ENCODE measurements at regions not wholly inside any gene's neighbourhood (a gene's known extent, or its start where the extent isn't known, plus 50 kb on each side); places are given as distances from the start of the nearest gene placed in this dataset.
A peak's percentile ranks its signal among the peaks of the same experiment; 100 is the strongest.

DNA sequence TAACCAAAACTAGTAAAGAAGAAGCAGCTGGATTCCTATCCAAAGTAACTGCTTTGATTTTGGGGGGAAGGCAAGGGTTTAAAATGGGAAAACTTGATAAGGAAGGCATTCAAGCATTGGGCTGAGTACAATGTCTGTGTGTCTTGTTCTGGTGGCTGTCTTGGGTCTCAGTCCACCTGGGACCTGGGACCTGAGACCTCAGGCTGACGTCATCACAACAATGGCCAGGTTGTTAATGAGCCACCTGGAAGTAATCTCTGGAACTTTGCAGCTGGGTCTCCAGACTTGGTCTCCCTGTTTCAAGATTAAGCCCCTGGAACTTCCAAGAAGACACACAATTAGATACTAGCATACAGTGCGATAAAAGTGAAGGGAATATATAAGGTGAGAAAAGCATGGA lies 157.5 kb downstream of the PIK3R1 start:
- Mint-ChIP-seq H3K27ac (no peak overlapping the region), H3K4me3 (no peak overlapping the region), H3K27me3 (no peaks in the 10 kb centered on the region), H3K36me3 (peaks cover 5% of the 10 kb centered on the region), H3K9me3 (ENCODE audit: low read depth) (no peaks in the 10 kb centered on the region), H3K4me1 (ENCODE audit: low read depth) (peaks cover 30% of the 10 kb centered on the region)

DNA sequence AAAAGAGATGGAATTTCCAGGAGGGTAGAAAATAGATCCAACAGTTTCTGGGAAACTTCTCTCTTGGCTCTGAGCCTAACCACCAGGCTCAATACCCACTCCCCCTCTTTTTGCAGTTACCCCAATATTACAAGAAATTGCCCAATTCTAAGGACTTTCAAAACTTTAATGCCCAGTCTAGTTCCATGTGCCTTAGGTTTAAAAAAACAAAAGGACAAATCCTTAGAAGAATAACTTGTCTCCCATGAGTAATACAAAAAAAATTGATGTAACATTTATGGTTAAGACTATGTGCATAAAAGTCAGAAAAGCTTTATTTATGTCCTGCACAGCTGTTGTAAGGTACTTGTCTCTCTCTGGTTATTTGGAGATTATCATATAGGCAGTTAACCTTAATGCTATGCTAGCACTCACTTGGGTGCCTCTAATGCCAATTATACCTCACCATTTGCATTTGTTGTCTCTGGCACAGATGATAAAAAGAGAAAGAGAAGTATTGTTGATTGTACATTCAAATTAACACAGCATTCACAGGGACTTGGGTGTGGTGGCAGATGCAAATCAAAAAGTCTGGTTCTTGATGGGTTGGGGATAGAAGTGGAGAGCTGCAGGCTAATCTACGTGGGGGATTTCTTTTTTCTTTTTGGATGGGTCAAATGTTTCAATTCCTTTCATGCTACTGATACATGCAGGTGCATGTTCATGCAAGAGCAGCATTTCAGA lies 159.4 kb downstream of the PIK3R1 start:
- H3K27me3 Mint-ChIP-seq: no peaks in the 10 kb centered on the region
- H3K36me3 Mint-ChIP-seq: peaks cover 5% of the 10 kb centered on the region
- peaks cover 18% of the 10 kb centered on the region for H3K4me1 Mint-ChIP-seq (ENCODE audit: low read depth)
- no peak overlapping the region for H3K4me3 Mint-ChIP-seq
- H3K9me3 Mint-ChIP-seq (ENCODE audit: low read depth): no peaks in the 10 kb centered on the region
- H3K27ac Mint-ChIP-seq: no peak overlapping the region

DNA sequence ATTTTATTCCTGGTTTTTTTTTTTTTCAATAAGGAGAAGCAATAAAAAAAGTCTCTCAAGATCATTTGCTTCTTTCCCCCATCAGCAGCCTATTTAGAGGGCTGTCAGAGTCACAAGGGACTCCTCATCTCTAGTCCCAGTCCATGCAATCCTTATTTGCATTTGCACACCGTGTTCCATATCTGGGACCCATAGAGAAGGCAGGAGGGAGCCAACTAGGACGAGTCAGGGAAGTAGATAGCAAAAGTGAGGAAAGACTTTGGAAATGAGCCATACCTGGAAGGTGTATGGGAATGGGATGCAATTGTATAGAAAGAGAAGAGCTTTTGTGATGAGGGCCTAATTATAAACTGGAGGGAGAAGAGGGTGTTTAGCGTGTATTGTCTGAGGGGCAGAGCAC lies 160.0 kb downstream of the PIK3R1 start:
- peaks cover 16% of the 10 kb centered on the region for H3K4me1 Mint-ChIP-seq (ENCODE audit: low read depth)
- no peaks in the 10 kb centered on the region for H3K9me3 Mint-ChIP-seq (ENCODE audit: low read depth)
- H3K27ac Mint-ChIP-seq: no peak overlapping the region
- peaks cover 3% of the 10 kb centered on the region for H3K36me3 Mint-ChIP-seq
- no peak overlapping the region for H3K4me3 Mint-ChIP-seq
- no peaks in the 10 kb centered on the region for H3K27me3 Mint-ChIP-seq

DNA sequence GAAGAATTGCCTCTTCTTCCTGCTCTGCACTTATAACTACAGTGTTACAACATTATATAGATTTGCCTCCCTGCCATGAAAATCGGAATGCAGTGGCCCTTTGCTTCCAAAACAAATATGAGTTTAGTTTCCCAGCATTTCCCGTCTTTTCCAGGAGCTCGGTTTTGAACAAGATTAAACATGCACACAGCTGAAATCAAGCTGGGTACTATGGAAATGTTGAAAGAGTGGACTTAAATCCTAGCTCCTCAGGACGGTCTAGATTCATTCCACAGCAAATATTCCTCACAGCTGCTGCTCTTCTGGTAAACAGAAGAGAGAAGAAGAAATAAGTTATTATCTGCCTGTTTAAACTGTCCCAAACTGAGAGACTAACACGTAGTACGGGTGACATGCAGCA lies 161.4 kb downstream of the PIK3R1 start:
- Mint-ChIP-seq H3K27ac (no peak overlapping the region), H3K27me3 (no peaks in the 10 kb centered on the region), H3K4me1 (ENCODE audit: low read depth) (peaks cover 28% of the 10 kb centered on the region), H3K4me3 (no peak overlapping the region), H3K36me3 (peaks cover 2% of the 10 kb centered on the region), H3K9me3 (ENCODE audit: low read depth) (no peaks in the 10 kb centered on the region)

DNA sequence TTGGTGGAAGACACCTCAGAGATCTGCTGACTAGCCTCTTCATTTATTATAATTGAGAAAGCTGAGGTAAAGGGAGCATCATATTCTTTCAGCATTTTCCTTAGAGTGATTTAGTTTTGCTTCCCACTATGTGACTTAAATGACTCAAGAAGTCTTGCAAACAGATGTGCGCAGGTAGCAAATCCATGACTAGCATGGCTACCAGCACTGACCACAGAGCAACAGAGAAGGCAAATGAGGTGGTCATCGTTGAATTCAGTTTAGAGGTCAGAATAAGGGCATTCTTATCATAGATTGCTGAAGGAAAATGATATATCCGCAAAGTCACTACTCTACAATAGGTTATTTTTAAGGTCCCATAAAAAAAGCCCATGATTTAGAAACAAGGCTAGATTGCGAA lies 162.2 kb downstream of the PIK3R1 start:
- no peak overlapping the region for H3K4me3 Mint-ChIP-seq
- H3K27ac Mint-ChIP-seq: no peak overlapping the region
- H3K36me3 Mint-ChIP-seq: peaks cover 1% of the 10 kb centered on the region
- H3K27me3 Mint-ChIP-seq: no peaks in the 10 kb centered on the region
- H3K4me1 Mint-ChIP-seq (ENCODE audit: low read depth): peaks cover 35% of the 10 kb centered on the region
- no peaks in the 10 kb centered on the region for H3K9me3 Mint-ChIP-seq (ENCODE audit: low read depth)

DNA sequence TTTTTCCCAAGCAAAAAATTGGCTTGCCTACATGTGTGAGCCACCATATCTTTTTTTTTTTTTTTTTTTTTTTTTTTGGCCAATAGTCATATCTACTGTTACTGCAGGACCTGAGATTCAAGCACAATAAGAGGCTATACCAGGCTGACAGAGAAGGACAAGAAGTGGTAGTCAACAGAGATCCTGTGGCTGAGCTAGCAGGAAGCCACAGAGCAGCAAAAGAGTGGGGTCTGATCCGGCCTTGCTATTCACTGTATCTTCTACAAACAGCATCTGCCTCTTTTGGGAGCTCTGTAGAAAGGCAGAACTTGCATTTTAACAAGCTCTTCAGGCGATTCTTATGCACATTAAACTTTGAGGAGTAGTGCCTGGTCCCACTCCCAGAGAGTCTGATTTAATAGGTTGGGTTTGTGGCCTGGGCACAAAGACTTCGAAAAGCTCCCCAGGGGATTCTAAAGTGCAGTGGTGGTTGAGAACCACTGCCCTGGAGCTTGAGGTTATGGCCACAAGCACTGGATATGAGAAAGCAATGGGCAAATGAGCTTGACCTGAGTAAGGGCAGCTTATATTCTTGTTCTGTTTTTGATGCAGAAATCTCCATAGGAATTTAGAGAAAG lies 162.8 kb downstream of the PIK3R1 start:
- Mint-ChIP-seq H3K27me3 (no peaks in the 10 kb centered on the region), H3K27ac (no peak overlapping the region), H3K4me3 (no peak overlapping the region), H3K36me3 (no peaks in the 10 kb centered on the region), H3K9me3 (ENCODE audit: low read depth) (no peaks in the 10 kb centered on the region), H3K4me1 (ENCODE audit: low read depth) (peaks cover 37% of the 10 kb centered on the region)

DNA sequence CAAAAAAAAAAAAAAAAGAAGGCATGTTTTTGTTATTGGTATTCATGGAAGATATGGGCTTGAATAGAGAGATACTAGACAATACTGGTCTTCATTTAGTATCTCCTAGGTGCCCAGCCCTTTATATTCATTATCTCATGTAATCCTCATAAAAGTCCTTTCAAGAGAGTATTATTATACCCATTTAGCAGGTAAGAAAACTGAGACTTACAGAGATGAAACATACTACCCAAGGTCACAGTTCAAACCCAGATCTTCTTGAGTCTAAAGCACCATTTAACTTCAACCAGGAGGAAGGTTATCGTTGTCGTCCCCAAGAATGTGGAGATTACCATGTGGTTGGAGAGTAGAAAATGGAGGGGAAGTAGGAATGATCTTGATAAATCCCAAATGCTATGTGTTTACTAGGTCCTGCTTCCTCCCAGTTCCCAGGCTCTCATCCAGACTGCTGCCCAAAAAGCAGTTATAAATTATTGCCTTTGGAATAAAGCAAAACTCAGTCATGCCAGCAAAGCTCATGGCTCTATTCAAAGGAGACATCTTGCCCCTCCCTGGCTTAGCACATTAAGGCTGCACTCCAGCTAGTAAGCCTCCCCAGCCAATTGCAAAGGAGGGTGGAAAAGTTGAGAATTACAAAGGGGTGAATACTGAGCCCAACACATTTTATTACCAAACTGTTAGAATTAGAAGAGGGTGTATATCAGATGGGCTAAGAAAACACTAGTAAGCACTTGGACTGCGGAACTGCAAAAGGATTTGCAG lies 163.9 kb downstream of the PIK3R1 start:
- Mint-ChIP-seq H3K27ac (no peak overlapping the region), H3K9me3 (ENCODE audit: low read depth) (no peaks in the 10 kb centered on the region), H3K4me1 (ENCODE audit: low read depth) (peaks cover 37% of the 10 kb centered on the region), H3K4me3 (no peak overlapping the region), H3K36me3 (no peaks in the 10 kb centered on the region), H3K27me3 (no peaks in the 10 kb centered on the region)

DNA sequence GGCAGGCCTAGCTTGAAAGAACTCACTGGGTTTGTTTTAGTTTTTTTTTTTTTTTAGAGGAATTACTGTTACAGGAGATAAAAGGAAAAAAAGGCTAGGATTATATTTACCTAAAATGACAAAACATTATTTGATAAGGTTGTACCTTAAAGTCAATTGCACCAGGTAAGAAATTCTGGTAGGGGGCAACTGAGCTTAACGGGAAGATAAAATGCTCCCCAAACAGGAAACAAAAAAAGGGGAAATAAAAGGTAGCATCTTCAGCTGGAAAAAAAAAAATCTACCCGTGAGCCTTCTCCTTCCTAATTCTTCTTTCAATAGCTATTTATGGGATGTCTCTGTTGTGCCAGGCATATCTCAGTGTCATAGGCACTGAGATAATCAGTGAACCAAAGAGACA lies 164.5 kb downstream of the PIK3R1 start:
- peaks cover 42% of the 10 kb centered on the region for H3K4me1 Mint-ChIP-seq (ENCODE audit: low read depth)
- no peaks in the 10 kb centered on the region for H3K36me3 Mint-ChIP-seq
- no peaks in the 10 kb centered on the region for H3K9me3 Mint-ChIP-seq (ENCODE audit: low read depth)
- no peak overlapping the region for H3K4me3 Mint-ChIP-seq
- H3K27me3 Mint-ChIP-seq: no peaks in the 10 kb centered on the region
- no peak overlapping the region for H3K27ac Mint-ChIP-seq

DNA sequence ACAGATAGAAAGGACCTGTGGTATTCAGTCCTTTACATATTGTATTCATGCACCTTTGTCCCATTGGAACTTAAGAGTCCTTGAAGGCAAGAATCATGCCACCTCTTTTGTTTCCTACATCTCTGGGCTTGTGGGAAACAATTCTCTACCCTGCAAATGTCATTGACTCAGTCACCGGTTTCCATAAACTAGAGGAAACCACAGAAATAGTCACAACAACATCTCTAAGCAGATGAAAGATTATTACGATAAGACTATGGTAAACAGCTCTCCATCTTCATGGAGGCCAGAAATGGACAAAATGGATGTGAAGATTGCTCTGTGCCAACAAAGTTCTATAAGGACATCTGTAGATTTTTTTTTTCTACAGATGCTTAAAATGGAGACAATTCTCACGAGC lies 165.5 kb downstream of the PIK3R1 start:
- no peaks in the 10 kb centered on the region for H3K27me3 Mint-ChIP-seq
- no peak overlapping the region for H3K4me3 Mint-ChIP-seq
- peak overlapping the region; percentile 34 for H3K27ac Mint-ChIP-seq
- peaks cover 44% of the 10 kb centered on the region for H3K4me1 Mint-ChIP-seq (ENCODE audit: low read depth)
- H3K36me3 Mint-ChIP-seq: no peaks in the 10 kb centered on the region
- no peaks in the 10 kb centered on the region for H3K9me3 Mint-ChIP-seq (ENCODE audit: low read depth)

DNA sequence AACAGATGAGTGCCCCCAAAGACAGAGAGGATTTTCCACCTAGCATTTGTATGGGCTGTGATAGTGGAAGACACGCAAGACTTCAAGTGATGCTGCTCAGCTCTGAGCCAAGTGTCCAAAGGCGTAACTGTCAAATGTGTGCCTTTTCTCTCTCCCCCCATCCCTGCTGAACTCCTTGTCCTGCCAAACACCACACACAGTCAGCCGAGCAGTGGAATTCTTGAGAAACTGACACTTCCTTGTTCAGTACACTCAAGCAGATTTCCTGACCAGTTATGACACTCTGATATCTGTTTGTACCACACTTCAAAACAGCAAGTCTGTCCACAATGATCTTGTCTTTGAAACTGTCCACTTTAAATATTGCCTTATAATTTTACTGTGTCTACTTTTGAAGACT lies 166.4 kb downstream of the PIK3R1 start:
- Mint-ChIP-seq H3K4me1 (ENCODE audit: low read depth) (peaks cover 44% of the 10 kb centered on the region), H3K27ac (no peak overlapping the region), H3K4me3 (no peak overlapping the region), H3K36me3 (peaks cover 6% of the 10 kb centered on the region), H3K27me3 (no peaks in the 10 kb centered on the region), H3K9me3 (ENCODE audit: low read depth) (no peaks in the 10 kb centered on the region)

DNA sequence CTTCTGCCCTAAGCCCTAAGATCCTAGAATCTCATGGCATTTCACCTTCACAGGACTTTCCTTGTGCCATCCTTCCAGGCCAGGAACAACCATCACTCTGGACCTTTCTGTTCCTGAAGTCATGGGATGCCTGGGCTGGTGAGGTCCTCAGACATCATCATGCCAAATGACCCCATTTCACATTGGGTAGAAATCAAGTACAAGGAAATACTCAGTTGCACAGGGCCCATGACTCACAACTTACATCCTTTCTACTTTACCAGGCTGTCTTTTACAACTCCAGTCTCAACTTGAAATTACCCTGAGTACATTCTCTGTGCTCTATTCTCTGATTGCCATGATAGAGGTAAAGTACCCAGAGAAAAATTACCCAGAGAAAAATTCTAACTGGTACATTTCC lies 167.1 kb downstream of the PIK3R1 start:
- Mint-ChIP-seq H3K27ac (no peak overlapping the region), H3K4me1 (ENCODE audit: low read depth) (peaks cover 43% of the 10 kb centered on the region), H3K4me3 (no peak overlapping the region), H3K36me3 (peaks cover 6% of the 10 kb centered on the region), H3K9me3 (ENCODE audit: low read depth) (no peaks in the 10 kb centered on the region), H3K27me3 (no peaks in the 10 kb centered on the region)

DNA sequence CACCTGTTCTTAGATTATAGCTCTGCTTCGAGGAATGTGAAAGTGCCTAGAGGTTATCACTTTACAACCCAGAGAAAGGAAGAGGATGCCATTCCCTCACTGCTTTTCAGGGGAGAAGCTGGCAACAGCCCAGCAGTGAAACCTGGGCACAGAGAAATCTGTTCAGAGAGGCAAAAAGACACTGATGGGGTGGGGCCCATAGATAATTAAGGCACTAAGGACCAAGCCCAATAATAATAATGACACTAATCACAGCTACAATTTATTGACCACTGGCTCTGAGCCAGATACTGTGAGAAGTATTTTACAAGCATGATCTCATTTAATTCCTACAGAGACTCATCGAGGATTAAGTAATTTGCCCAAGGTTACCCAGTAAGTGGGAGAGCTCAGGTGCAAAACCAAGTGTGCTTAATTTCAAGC lies 168.3 kb downstream of the PIK3R1 start:
- Mint-ChIP-seq H3K36me3 (peaks cover 6% of the 10 kb centered on the region), H3K27ac (no peak overlapping the region), H3K4me1 (ENCODE audit: low read depth) (peaks cover 33% of the 10 kb centered on the region), H3K4me3 (no peak overlapping the region), H3K27me3 (no peaks in the 10 kb centered on the region), H3K9me3 (ENCODE audit: low read depth) (no peaks in the 10 kb centered on the region)

DNA sequence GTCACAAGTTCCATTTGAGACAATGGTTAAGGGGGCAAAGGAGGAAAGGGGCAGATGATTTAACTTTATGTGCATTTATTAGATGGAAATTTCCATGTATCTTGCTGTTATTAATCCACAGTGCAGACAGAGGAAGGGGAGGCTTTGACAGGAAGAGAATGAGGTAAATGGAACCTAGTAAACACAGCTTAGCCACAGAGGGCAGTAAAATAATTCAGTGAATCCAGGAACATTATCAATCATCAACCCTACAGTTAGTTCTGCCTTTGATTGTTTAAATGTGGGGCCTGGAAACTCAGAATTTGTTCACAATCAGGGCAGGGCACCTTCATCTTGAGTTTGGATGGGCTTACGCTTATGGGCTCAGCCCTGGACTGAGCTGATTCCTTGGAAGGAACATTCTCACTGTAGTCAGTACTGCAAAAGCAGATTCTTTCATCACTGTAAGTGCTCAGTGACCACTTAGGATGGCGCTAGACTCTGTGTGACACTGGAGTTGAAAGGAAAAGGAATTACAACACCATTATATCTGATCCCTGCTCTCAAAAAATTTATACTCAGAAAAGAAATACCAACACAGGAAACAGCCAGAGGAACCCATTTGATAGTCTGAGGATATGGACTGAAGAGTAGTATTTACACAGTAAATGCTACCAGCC lies 169.5 kb downstream of the PIK3R1 start:
- Mint-ChIP-seq H3K27me3 (no peaks in the 10 kb centered on the region), H3K4me1 (ENCODE audit: low read depth) (peaks cover 33% of the 10 kb centered on the region), H3K36me3 (peaks cover 6% of the 10 kb centered on the region), H3K4me3 (no peak overlapping the region), H3K27ac (no peak overlapping the region), H3K9me3 (ENCODE audit: low read depth) (no peaks in the 10 kb centered on the region)

DNA sequence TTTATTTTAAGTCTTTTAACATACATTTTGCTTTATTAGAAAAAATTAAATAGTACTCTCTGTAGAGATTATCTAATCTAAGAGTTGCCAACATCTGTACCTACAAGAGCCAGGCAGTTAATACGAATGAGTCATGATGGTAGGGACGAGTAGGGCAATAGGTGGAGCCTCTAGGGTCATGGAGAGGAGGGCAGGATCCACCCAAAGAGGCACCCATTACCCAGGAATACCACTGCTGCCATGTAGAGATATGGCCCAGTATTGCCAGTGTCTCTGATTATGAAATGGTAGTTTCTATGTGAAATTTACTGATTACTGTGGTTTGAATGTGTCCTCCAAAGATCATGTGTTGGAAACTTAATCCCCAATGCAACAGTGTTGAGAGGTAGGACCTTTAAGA lies 170.4 kb downstream of the PIK3R1 start:
- peaks cover 25% of the 10 kb centered on the region for H3K4me1 Mint-ChIP-seq (ENCODE audit: low read depth)
- no peaks in the 10 kb centered on the region for H3K9me3 Mint-ChIP-seq (ENCODE audit: low read depth)
- H3K27ac Mint-ChIP-seq: no peak overlapping the region
- no peaks in the 10 kb centered on the region for H3K27me3 Mint-ChIP-seq
- peaks cover 6% of the 10 kb centered on the region for H3K36me3 Mint-ChIP-seq
- H3K4me3 Mint-ChIP-seq: no peak overlapping the region
